GM18507 (cell line): ENCODE measurements at regions not wholly inside any gene's neighbourhood (a gene's known extent, or its start where the extent isn't known, plus 50 kb on each side); places are given as distances from the start of the nearest gene placed in this dataset.

Experiments
- DNase-seq: peaks from one replicate; pipeline ENCODE4 v3.0.0; 2011; ENCODE audit warnings: low read depth; ENCODE audit not compliant: insufficient read length; ENCODE audit errors: extremely low spot score
- FAIRE-seq: peaks from 2 replicates; lab custom pipeline; 2011; peaks lifted over from hg19 to GRCh38; lab: Jason Lieb, UNC

DNA sequence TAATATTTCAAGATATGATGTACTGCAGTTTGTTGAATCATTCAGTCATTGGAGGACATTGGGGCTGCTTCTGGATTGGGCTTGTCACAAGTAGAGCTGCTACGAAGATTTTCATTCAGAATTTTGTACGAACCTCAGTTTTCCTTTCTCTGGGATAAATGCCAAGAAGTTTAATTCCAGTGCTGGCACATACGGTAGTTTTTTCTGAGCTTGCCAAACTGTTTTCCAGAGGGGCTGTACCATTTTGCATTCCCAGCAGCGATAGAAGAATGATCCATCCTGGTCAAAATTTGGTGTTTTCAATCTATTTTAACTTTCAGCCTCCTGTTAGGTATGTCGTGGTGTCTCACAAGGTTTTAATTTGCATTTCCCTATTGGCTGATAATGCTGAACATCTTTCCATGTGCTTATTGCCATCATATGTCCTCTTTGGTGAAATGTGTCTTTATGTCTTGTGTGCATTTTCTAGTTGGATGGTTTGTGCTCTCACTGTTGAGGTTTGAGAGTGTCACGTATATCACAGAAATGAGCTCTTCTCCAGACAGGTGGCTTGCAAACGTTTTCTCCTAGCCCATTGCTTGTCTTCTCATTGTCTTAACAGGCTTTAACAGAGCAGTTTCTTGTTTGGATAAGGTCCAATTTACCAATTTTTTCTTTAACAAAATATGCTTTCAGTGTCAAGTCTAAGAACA, 612.6 kb downstream of the GALR1 start:
- FAIRE-seq: no peak
- no peak for DNase-seq

DNA sequence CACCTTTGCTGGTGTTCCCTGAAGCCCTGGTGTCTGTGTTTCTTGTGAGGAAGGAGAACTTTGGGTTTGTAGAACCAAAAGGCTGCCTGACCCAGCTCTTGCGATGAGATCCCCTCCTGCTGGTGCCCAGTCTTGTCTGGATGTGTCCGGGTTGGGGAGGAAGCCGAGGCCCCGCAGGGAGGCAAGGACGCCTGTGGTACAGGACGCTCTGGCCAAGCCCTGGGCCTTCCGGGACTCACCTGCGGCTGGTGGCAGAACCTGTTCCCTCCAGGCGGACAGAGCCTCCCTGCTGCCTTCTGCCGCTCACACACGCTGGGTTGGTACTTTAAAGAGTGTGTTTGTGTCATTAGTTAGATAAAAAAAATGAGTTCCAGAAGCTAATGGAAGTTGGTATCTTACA, 616.2 kb downstream of the GALR1 start:
- FAIRE-seq: no peak
- DNase-seq: no peak

DNA sequence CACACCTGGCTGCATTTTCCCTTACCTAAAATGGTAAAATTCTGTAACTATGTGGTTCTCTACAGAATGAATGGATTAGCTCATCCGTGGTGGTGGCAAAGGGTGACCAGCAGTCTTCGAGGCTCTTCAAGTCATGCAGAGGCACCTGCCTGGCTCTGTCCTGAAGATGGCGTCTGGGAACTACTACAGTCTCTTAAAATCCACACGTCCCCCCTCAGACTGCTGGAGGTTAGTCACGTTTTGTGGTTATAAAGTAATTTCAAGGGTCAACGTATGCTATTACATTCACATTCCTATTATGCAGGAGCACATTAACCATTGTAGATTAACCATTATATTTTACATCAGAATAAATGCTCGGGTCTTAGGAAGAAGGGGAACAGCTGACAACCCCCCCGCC, 616.7 kb downstream of the GALR1 start:
- DNase-seq: no peak
- no peak for FAIRE-seq

GRCh38 chr18:77870199-77870598, 620.6 kb downstream of the GALR1 start:
- DNase-seq (no peak), FAIRE-seq (no peak)

GRCh38 chr18:77870894-77871293, 621.2 kb downstream of the GALR1 start:
- no peak for DNase-seq
- no peak for FAIRE-seq

- no peak for DNase-seq
- no peak for FAIRE-seq
These were observed 622.5 kb downstream of the GALR1 start for GRCh38 chr18:77872166-77872565.

GRCh38 chr18:77876319-77876865, 626.7 kb downstream of the GALR1 start:
- FAIRE-seq: no peak

DNA sequence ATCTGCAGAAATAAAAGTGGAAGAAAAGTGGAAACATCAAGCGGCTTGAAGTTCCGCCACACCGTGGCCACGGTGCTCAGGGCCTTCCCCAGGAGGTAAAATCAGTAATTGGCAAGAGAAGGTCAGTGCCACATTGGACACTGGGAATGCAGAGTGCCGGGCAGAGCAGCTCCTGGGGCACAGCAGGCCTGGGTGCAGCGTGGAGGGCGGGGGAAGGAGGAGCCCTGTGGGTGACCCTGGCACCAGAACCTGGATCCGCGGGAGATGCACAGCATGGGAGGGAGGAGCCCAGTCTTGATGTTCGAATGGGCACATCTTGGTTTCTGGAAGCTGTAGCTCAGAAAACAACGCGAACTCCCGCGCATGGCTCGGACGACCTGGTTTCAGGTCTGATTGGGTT, 630.2 kb downstream of the GALR1 start:
- DNase-seq (no peak), FAIRE-seq (no peak)

More at GRCh38 chr18:77876319-77876865, 626.7 kb downstream of the GALR1 start:
- no peak for DNase-seq

DNA sequence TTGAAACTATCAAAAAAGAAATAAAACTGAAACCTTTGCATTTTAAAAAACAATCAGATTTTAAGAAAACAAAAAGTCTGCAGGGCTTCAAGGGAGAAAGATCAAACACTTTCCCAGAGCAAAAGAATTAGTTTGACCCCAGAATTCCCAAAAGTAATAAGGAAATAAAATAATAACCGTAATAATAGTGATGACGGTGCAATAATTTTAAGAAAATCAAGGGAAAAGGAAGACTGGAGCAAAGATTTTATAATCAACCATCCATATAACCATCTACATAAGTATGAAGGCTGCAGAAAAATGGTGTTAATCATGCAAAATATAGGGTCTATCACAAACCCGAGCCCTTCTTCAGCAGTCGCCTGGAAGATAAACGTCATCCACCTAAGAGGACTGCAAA, 634.8 kb downstream of the GALR1 start:
- FAIRE-seq (no peak), DNase-seq (no peak)

GRCh38 chr18:77894060-77894459, 644.4 kb downstream of the GALR1 start:
- FAIRE-seq (no peak), DNase-seq (no peak)

DNA sequence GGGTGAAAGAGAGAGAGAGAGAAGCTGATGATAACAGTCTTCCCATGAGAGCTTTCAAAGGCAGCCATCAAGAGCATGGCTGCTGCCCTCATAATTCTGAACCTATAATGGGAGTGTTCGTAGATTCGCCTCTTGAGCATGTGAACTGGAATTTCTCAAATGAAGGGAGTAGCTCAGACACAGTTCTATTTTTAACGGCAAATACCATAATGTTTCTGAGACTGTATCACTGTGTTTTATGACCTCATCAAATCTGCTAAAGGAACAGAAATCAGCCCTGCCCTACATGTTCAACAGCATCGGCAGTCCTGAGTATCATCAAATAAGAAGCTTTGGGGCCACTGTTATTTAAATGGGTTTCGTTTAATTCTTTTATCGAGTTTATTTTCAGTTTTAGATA, 645.6 kb downstream of the GALR1 start:
- no peak for FAIRE-seq

DNA sequence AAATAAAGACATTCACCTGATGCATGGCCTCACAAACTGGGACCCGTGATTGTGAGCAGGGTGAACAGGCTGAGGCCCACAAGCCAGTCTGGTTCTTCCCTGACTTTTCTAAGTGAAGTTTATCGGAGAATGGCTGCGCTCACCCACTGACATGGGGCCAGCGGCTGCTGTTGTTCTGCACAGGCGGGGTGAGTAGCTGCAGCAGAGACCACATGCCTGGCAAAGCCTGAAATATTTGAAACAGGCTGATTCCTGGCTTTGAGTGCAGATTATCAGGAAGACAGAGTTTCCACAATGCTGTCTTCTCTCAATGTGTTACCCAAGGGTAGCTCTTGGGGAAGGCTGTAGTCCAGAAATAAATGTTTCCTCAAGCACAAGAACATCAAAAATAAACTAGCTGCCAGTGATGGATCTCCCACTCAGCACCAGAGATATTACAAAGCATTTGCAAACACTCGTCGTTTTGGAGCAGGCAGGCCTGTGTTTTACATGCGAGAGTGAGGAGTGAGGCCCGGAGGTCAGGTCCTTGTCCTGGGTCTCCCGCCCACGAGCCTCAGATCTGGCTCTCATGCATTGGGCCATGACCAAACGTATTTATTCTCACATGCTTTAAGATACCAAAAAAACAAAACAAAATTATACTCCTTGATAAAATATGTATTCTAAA, 647.1 kb downstream of the GALR1 start:
- DNase-seq (no peak), FAIRE-seq (no peak)

More for the DNA sequence above, 645.6 kb downstream of the GALR1 start:
- DNase-seq: no peak

DNA sequence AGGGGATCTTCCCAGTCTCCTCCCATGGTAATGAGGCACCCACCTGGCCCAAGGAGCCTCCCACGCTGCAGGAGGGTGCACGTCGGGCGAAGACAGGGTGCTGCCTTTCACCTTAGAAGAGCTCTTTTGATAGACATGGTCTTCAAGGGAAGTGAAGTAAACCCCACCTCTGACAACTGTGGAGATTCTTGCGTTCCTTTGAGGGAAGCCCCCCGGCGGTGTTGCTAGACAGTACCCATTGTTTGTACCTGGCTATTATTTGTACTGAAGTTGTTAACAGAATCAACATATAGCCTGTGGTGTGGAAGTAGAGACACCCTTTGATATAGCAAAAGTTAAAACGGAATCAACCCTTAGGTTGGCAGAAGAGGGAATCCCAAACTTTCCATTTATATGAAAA, 648.0 kb downstream of the GALR1 start:
- FAIRE-seq (no peak), DNase-seq (no peak)

- peak; percentile 29 for DNase-seq
- peak; percentile 50 for FAIRE-seq
These were observed 650.5 kb downstream of the GALR1 start for GRCh38 chr18:77899972-77900754.

DNA sequence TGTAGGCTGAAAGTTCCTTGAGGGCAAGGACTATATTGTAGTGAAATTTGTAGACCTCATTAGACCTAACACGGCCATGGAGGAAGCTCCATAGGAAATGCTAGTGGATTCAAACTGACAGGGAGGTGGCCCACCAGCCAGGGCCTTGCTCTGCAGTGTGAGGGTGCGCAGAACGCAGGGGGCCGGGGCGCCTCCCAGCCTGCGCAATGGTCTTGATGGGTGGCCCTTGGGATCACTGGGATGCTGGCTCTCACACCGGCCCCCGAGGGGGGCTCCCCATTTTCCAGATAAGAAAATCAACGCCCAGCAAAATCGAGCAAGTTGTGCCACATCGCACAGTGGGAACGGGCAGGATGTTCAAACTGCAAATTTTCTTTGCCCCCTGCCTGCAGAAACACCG, 655.4 kb downstream of the GALR1 start:
- no peak for DNase-seq
- no peak for FAIRE-seq

GRCh38 chr18:77905449-77906055, 655.9 kb downstream of the GALR1 start:
- FAIRE-seq (no peak), DNase-seq (no peak)

- DNase-seq (no peak), FAIRE-seq (no peak)
These were observed 656.6 kb downstream of the GALR1 start for GRCh38 chr18:77906103-77906892.

GRCh38 chr18:77910347-77910746, 660.7 kb downstream of the GALR1 start:
- no peak for DNase-seq
- no peak for FAIRE-seq

DNA sequence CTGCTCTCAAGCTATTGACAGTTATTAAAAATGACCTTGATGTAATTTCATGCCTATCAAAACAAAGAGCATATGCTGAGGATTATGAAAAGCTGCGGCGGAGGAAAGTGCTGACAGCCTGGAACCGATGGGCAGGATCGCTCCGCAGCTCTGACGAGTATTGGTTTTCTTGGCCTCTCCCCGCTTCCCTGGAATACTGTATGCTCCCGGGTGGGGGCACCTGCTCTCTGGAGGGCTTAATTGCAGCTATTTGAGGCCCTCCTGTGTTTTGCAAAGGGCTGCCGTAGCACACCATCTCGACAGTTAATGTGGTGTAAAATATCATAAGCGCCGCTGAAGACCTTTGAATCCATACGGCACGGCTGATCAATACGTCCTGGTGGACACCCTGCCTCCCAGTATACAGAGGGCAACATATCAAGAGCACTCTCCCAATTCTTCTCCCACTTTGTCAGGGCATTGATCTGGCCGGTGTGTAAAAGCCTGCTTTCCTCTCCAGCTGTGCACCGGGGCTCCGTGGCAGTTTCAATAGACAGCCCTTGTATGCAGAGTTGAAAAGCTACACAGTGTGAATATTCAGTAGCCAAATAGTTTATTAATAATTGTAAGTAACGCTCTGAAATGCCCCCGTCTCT, 662.4 kb downstream of the GALR1 start:
- no peak for FAIRE-seq
- no peak for DNase-seq
